WTC11 (cell line): ENCODE measurements at regions not wholly inside any gene's neighbourhood (a gene's known extent, or its start where the extent isn't known, plus 50 kb on each side); places are given as distances from the start of the nearest gene placed in this dataset.

Source experiments
- ATAC-seq: fragments of 200-7000 bp; cut with Tn5 transposase; 2 replicates; pipeline ENCODE4 v1.10.0; 2021; ENCODE audit warnings: mild to moderate bottlenecking, moderate library complexity
- CTCF ChIA-PET: fragments of 300-600 bp; sonication (Branson Sonifier 250); formaldehyde crosslinking; loops from one replicate; lab custom pipeline; 2021; ENCODE audit warnings: antibody characterized with exemption; lab: Charles Lee
- POLR2A ChIA-PET: fragments of 350-600 bp; sonication (Branson Sonifier 250); formaldehyde crosslinking; loops from one replicate; lab custom pipeline; 2021; ENCODE audit warnings: antibody characterized with exemption; lab: Charles Lee
- DNase-seq: peaks from one replicate; pipeline ENCODE4 v3.0.0; 2021; ENCODE audit warnings: low spot score
- H3K27ac Mint-ChIP-seq: 2 replicates; pipeline ENCODE4 v1.8.0; 2021; ENCODE audit warnings: mixed read lengths
- H3K27me3 Mint-ChIP-seq: 2 replicates; pipeline ENCODE4 v1.8.0; 2021; ENCODE audit warnings: low read depth, mild to moderate bottlenecking, moderate library complexity, mixed read lengths
- H3K36me3 Mint-ChIP-seq: 2 replicates; pipeline ENCODE4 v1.8.0; 2021; ENCODE audit warnings: mixed read lengths
- H3K4me1 Mint-ChIP-seq: 2 replicates; pipeline ENCODE4 v1.8.0; 2022; ENCODE audit warnings: mixed read lengths
- H3K4me3 Mint-ChIP-seq: 2 replicates; pipeline ENCODE4 v1.8.0; 2021; ENCODE audit warnings: mild to moderate bottlenecking, moderate library complexity, mixed read lengths
- H3K9me3 Mint-ChIP-seq: 2 replicates; pipeline ENCODE4 v1.8.0; 2021; ENCODE audit warnings: mixed read lengths
- CREB1 ChIP-seq: sonication (generic); formaldehyde crosslinking; IDR thresholded peaks from 2 replicates; pipeline ENCODE4 v1.8.0; 2023; ENCODE audit warnings: mild to moderate bottlenecking, missing genetic modification reagents
- FOXK1 ChIP-seq: sonication (generic); formaldehyde crosslinking; IDR thresholded peaks from 2 replicates; pipeline ENCODE4 v1.8.0; 2022; ENCODE audit warnings: mild to moderate bottlenecking, moderate library complexity, missing genetic modification reagents
- GTF2I ChIP-seq: fragments of 250-450 bp; sonication (Bioruptor Pico); conservative IDR thresholded peaks from 2 replicates; pipeline ENCODE4 v1.4.0; 2021; ENCODE audit warnings: mild to moderate bottlenecking
- MYBL2 ChIP-seq: sonication (generic); formaldehyde crosslinking; IDR thresholded peaks from 2 replicates; pipeline ENCODE4 v1.8.1; 2023; ENCODE audit warnings: mild to moderate bottlenecking, moderate library complexity, missing genetic modification reagents
- OVOL2 ChIP-seq: fragments of 250-450 bp; sonication (Bioruptor Pico); IDR thresholded peaks from 2 replicates; pipeline ENCODE4 v1.9.0; 2021; ENCODE audit warnings: mild to moderate bottlenecking, borderline replicate concordance
- PRRX2 ChIP-seq: fragments of 250-450 bp; sonication (Bioruptor Pico); IDR thresholded peaks from 2 replicates; pipeline ENCODE4 v1.8.0; 2021; ENCODE audit warnings: mild to moderate bottlenecking
- SMAD3 ChIP-seq: sonication (generic); formaldehyde crosslinking; IDR thresholded peaks from 2 replicates; pipeline ENCODE4 v1.8.0; 2022; ENCODE audit warnings: missing genetic modification reagents, mild to moderate bottlenecking, borderline replicate concordance
- TEAD4 ChIP-seq: sonication (generic); formaldehyde crosslinking; IDR thresholded peaks from 2 replicates; pipeline ENCODE4 v1.8.0; 2022; ENCODE audit warnings: mild to moderate bottlenecking, missing genetic modification reagents
- ZNF317 ChIP-seq: sonication (generic); formaldehyde crosslinking; IDR thresholded peaks from 2 replicates; pipeline ENCODE4 v1.8.1; 2023; ENCODE audit warnings: low read depth, mild to moderate bottlenecking, moderate library complexity, missing genetic modification reagents, borderline replicate concordance
- TF ChIP-seq, protein P1 (sequence below): fragments of 250-450 bp; sonication (Bioruptor Pico); conservative IDR thresholded peaks from 2 replicates; pipeline ENCODE4 v1.9.0; 2021; ENCODE audit warnings: mild to moderate bottlenecking
- TF ChIP-seq, protein P2 (sequence below): sonication (generic); formaldehyde crosslinking; IDR thresholded peaks from 2 replicates; pipeline ENCODE4 v1.8.0; 2023; ENCODE audit warnings: missing genetic modification reagents, mild to moderate bottlenecking, borderline replicate concordance
- TF ChIP-seq, protein P3 (sequence below): fragments of 250-450 bp; sonication (Bioruptor Pico); IDR thresholded peaks from 2 replicates; pipeline ENCODE4 v1.8.0; 2021; ENCODE audit warnings: mild to moderate bottlenecking
- TF ChIP-seq, protein P4 (sequence below): sonication (generic); formaldehyde crosslinking; IDR thresholded peaks from 2 replicates; pipeline ENCODE4 v1.8.1; 2022; ENCODE audit warnings: mild to moderate bottlenecking, moderate library complexity, missing genetic modification reagents
- TF ChIP-seq, protein P5 (sequence below): sonication (generic); formaldehyde crosslinking; IDR thresholded peaks from 2 replicates; pipeline ENCODE4 v1.8.0; 2023; ENCODE audit warnings: mild to moderate bottlenecking, missing genetic modification reagents
- TF ChIP-seq, protein P6 (sequence below): sonication (generic); formaldehyde crosslinking; IDR thresholded peaks from 2 replicates; pipeline ENCODE4 v1.8.1; 2023; ENCODE audit warnings: mild to moderate bottlenecking, missing genetic modification reagents, moderate library complexity
- TF ChIP-seq, protein P7 (sequence below): sonication (generic); formaldehyde crosslinking; IDR thresholded peaks from 2 replicates; pipeline ENCODE4 v1.8.0; 2022; ENCODE audit warnings: mild to moderate bottlenecking, missing genetic modification reagents
- TF ChIP-seq, protein P8 (sequence below): sonication (generic); formaldehyde crosslinking; IDR thresholded peaks from 2 replicates; pipeline ENCODE4 v1.8.1; 2022; ENCODE audit warnings: low read depth, mild to moderate bottlenecking, moderate library complexity, missing genetic modification reagents, borderline replicate concordance

DNA sequence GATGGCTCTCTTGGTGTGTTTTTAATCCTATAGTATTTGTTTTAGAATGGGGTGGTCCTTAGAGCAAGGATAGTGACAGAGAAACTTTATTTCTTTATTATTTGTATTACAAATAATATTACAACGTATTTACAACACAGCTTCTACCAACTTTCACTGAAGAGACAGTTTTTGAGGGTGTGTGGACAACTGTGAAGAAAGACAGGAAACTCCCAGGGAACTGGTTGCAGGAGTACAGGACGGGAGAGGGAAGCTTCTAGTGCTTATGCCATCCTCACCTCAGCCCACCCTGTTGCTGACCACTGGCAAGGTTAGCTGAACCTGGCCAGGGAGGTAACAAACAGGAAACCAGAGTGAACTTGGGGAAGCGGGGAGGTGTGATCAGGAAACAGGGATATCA, 251.7 kb downstream of the BCL11A start (continued):
- no peak for TF ChIP-seq SMAD3 (CRISPR knock-in tag)

DNA sequence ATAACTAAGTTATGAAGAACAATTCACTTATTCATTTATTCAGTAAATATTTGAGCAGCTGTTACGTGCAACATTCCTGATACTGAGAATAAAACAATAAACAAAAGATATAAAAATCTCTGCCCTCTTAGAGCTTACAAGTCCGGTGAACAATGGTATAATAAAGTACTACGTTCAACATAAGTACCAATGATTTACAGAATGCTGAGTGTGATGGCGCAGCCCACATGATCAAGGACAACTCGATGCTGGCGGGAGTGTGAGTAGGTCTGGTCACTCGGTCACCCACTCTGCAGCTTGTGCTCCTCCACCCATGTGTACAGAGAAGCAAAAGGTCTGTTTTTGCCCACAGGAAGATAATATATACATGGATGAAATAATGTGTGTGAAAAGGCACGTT, 254.3 kb downstream of the BCL11A start:
- no peak overlapping the region for H3K4me3 Mint-ChIP-seq
- CTCF ChIA-PET = no interaction called here
- TF ChIP-seq CREB1 (CRISPR knock-in tag) (no peak), GTF2I (no peak), FOXK1 (CRISPR knock-in tag) (no peak), TEAD4 (no peak), PRRX2 (CRISPR knock-in tag) (no peak), OVOL2 (CRISPR knock-in tag) (no peak), ZNF317 (CRISPR knock-in tag) (no peak), MYBL2 (no peak)
- TF ChIP-seq, protein P1, sequence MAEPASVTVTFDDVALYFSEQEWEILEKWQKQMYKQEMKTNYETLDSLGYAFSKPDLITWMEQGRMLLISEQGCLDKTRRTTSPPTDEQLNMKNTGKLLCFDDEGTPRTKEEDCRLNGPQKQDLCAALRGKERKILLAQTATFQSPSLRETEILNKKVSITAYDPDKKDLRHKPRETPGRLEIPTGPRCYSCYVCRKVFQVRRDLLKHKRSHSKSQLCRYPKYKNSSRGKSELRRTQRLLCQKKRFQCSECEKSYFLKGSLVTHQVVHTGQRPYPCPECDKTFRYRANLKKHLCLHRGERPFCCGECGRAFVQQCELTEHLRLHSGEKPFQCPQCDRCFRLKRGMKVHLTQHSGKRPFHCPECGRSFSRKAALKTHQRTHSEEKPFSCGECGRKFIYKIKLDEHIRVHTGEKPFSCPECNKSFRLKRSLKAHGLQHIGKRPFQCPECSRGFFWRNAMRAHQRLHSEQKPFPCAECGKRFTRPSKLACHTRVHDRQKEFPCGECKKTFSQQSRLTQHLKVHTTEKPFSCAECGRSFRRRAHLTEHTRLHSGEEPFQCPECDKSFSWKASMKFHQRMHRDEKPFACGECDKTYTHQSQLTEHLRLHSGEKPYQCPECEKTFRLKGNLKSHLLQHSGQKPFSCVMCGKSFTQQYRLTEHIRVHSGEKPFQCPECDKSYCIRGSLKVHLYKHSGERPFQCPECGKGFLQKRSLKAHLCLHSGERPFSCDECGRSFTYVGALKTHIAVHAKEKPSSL (CRISPR knock-in tag) = no peak
- TF ChIP-seq, protein P2, sequence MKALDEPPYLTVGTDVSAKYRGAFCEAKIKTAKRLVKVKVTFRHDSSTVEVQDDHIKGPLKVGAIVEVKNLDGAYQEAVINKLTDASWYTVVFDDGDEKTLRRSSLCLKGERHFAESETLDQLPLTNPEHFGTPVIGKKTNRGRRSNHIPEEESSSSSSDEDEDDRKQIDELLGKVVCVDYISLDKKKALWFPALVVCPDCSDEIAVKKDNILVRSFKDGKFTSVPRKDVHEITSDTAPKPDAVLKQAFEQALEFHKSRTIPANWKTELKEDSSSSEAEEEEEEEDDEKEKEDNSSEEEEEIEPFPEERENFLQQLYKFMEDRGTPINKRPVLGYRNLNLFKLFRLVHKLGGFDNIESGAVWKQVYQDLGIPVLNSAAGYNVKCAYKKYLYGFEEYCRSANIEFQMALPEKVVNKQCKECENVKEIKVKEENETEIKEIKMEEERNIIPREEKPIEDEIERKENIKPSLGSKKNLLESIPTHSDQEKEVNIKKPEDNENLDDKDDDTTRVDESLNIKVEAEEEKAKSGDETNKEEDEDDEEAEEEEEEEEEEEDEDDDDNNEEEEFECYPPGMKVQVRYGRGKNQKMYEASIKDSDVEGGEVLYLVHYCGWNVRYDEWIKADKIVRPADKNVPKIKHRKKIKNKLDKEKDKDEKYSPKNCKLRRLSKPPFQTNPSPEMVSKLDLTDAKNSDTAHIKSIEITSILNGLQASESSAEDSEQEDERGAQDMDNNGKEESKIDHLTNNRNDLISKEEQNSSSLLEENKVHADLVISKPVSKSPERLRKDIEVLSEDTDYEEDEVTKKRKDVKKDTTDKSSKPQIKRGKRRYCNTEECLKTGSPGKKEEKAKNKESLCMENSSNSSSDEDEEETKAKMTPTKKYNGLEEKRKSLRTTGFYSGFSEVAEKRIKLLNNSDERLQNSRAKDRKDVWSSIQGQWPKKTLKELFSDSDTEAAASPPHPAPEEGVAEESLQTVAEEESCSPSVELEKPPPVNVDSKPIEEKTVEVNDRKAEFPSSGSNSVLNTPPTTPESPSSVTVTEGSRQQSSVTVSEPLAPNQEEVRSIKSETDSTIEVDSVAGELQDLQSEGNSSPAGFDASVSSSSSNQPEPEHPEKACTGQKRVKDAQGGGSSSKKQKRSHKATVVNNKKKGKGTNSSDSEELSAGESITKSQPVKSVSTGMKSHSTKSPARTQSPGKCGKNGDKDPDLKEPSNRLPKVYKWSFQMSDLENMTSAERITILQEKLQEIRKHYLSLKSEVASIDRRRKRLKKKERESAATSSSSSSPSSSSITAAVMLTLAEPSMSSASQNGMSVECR (CRISPR knock-in tag) = no peak
- TF ChIP-seq, protein P3, sequence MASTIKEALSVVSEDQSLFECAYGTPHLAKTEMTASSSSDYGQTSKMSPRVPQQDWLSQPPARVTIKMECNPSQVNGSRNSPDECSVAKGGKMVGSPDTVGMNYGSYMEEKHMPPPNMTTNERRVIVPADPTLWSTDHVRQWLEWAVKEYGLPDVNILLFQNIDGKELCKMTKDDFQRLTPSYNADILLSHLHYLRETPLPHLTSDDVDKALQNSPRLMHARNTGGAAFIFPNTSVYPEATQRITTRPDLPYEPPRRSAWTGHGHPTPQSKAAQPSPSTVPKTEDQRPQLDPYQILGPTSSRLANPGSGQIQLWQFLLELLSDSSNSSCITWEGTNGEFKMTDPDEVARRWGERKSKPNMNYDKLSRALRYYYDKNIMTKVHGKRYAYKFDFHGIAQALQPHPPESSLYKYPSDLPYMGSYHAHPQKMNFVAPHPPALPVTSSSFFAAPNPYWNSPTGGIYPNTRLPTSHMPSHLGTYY (CRISPR knock-in tag) = no peak
- TF ChIP-seq, protein P4, sequence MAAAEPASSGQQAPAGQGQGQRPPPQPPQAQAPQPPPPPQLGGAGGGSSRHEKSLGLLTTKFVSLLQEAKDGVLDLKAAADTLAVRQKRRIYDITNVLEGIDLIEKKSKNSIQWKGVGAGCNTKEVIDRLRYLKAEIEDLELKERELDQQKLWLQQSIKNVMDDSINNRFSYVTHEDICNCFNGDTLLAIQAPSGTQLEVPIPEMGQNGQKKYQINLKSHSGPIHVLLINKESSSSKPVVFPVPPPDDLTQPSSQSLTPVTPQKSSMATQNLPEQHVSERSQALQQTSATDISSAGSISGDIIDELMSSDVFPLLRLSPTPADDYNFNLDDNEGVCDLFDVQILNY (CRISPR knock-in tag) = no peak
- TF ChIP-seq, protein P5, sequence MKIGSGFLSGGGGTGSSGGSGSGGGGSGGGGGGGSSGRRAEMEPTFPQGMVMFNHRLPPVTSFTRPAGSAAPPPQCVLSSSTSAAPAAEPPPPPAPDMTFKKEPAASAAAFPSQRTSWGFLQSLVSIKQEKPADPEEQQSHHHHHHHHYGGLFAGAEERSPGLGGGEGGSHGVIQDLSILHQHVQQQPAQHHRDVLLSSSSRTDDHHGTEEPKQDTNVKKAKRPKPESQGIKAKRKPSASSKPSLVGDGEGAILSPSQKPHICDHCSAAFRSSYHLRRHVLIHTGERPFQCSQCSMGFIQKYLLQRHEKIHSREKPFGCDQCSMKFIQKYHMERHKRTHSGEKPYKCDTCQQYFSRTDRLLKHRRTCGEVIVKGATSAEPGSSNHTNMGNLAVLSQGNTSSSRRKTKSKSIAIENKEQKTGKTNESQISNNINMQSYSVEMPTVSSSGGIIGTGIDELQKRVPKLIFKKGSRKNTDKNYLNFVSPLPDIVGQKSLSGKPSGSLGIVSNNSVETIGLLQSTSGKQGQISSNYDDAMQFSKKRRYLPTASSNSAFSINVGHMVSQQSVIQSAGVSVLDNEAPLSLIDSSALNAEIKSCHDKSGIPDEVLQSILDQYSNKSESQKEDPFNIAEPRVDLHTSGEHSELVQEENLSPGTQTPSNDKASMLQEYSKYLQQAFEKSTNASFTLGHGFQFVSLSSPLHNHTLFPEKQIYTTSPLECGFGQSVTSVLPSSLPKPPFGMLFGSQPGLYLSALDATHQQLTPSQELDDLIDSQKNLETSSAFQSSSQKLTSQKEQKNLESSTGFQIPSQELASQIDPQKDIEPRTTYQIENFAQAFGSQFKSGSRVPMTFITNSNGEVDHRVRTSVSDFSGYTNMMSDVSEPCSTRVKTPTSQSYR (CRISPR knock-in tag) = no peak
- TF ChIP-seq, protein P6, sequence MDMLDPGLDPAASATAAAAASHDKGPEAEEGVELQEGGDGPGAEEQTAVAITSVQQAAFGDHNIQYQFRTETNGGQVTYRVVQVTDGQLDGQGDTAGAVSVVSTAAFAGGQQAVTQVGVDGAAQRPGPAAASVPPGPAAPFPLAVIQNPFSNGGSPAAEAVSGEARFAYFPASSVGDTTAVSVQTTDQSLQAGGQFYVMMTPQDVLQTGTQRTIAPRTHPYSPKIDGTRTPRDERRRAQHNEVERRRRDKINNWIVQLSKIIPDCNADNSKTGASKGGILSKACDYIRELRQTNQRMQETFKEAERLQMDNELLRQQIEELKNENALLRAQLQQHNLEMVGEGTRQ (CRISPR knock-in tag) = no peak
- TF ChIP-seq, protein P7, sequence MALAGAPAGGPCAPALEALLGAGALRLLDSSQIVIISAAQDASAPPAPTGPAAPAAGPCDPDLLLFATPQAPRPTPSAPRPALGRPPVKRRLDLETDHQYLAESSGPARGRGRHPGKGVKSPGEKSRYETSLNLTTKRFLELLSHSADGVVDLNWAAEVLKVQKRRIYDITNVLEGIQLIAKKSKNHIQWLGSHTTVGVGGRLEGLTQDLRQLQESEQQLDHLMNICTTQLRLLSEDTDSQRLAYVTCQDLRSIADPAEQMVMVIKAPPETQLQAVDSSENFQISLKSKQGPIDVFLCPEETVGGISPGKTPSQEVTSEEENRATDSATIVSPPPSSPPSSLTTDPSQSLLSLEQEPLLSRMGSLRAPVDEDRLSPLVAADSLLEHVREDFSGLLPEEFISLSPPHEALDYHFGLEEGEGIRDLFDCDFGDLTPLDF (CRISPR knock-in tag) = no peak
- TF ChIP-seq, protein P8, sequence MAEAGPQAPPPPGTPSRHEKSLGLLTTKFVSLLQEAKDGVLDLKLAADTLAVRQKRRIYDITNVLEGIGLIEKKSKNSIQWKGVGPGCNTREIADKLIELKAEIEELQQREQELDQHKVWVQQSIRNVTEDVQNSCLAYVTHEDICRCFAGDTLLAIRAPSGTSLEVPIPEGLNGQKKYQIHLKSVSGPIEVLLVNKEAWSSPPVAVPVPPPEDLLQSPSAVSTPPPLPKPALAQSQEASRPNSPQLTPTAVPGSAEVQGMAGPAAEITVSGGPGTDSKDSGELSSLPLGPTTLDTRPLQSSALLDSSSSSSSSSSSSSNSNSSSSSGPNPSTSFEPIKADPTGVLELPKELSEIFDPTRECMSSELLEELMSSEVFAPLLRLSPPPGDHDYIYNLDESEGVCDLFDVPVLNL = no peak
- TF ChIP-seq, all 79 proteins: peak for 0
- Mint-ChIP-seq H3K27ac (no peak overlapping the region), H3K36me3 (no peaks in the 10 kb centered on the region), H3K9me3 (no peaks in the 10 kb centered on the region), H3K27me3 (peaks cover 10% of the 10 kb centered on the region), H3K4me1 (peaks cover 23% of the 10 kb centered on the region)
- POLR2A ChIA-PET = no interaction called here
- no peak for ATAC-seq
- DNase-seq = no peak
